ENCODE measurements at regions not wholly inside any gene's neighbourhood (a gene's known extent, or its start where the extent isn't known, plus 50 kb on each side); places are given as distances from the start of the nearest gene placed in this dataset.

GRCh38 chr6:170232186-170233002 is 58.5 kb downstream of the DLL1 start:
- H3K27ac ChIP-seq (ENCODE audit: low read depth, low read length), result no peak overlapping the region
- H3K4me3 ChIP-seq (ENCODE audit: extremely low read depth in 1 of 4, insufficient read depth in 2 of 4, low read depth in 3 of 4, low read length in 4 of 4), result no peak overlapping the region
- H3K18ac ChIP-seq (ENCODE audit: extremely low read depth, low read length), result peak overlapping the region; percentile 78; the same call in 1 of the 2 replicates
- 0 out of 2 replicates have a peak overlapping the region, but pooled peaks have one; percentile 27 for H2AFZ ChIP-seq (ENCODE audit: low read length)
- H4K20me1 ChIP-seq (replicated peaks in 1 of 2; ENCODE audit: control insufficient read depth in 1 of 2, insufficient read depth in 2 of 2, low read length in 2 of 2), result no peaks in the 10 kb centered on the region
- no peak overlapping the region for H2AK5ac ChIP-seq (ENCODE audit: low read depth, low read length)
- peak overlapping the region; percentile 78; the same call in 1 of the 2 replicates for H2BK5ac ChIP-seq (ENCODE audit: low read depth, low read length)
- no peak overlapping the region for H3K23ac ChIP-seq (ENCODE audit: insufficient read length)
- no peak overlapping the region for H4K8ac ChIP-seq (ENCODE audit: extremely low read depth, insufficient read depth, low read length)
- H3K36me3 ChIP-seq (ENCODE audit: control insufficient read depth in 2 of 4, insufficient read depth in 4 of 4, low read length in 3 of 4), result no peaks in the 10 kb centered on the region
- no peaks in the 10 kb centered on the region for H3K79me1 ChIP-seq (ENCODE audit: low read depth, low read length)
- no peak for TF ChIP-seq CBX5 (IDR thresholded peaks at IDR 0.05; ENCODE audit: low read depth, low read length)
- TF ChIP-seq CBX8 (IDR thresholded peaks at IDR 0.05; ENCODE audit: borderline replicate concordance, low read depth, low read length), result no peak
- TF ChIP-seq KDM5A (IDR thresholded peaks at IDR 0.05; ENCODE audit: low read length), result no peak
- TF ChIP-seq GABPA (IDR thresholded peaks at IDR 0.05; ENCODE audit: borderline replicate concordance, insufficient read depth, low read length), result no peak
- no peak for TF ChIP-seq SUZ12 (IDR thresholded peaks at IDR 0.05; ENCODE audit: low read length)
- no peak for TF ChIP-seq MAX (IDR thresholded peaks at IDR 0.05)
- TF ChIP-seq E2F6 (IDR thresholded peaks at IDR 0.05), result no peak
- no peak overlapping the region for H3K4me2 ChIP-seq (ENCODE audit: insufficient read depth in 1 of 2, low read depth in 2 of 2, low read length in 2 of 2)
- no peak overlapping the region for H3K56ac ChIP-seq (replicated peaks; ENCODE audit: insufficient read length, low read depth, low read length)
- no peak overlapping the region for H4K5ac ChIP-seq (ENCODE audit: insufficient read length, low read depth, low read length)
- ChIA-PET CTCF (ENCODE audit: partially characterized antibody) (interaction anchor here (0.7 to 1.5 kb wide), 7 partner anchors 10 to 443 kb away, joined by 3 read pairs; partner anchors contain the start of gene DLL1), POLR2A (ENCODE audit: partially characterized antibody) (interaction anchor here (0.9 to 2.1 kb wide), 2 partner anchors 21 to 59 kb away, joined by 3 to 6 read pairs; partner anchors contain the start of gene DLL1)
- no peak overlapping the region for H3K14ac ChIP-seq (ENCODE audit: insufficient read length)
- H3K79me2 ChIP-seq (ENCODE audit: control insufficient read depth in 1 of 2, insufficient read depth in 2 of 2, low read length in 2 of 2), result no peaks in the 10 kb centered on the region
- peak overlapping the region; percentile 81 for H4K91ac ChIP-seq (replicated peaks; ENCODE audit: insufficient read length, low read length)
- H3K9ac ChIP-seq (replicated peaks in 1 of 4; ENCODE audit: extremely low read depth in 1 of 4, low read depth in 3 of 4, low read length in 3 of 4), result no peak overlapping the region
- no peak overlapping the region for H2BK15ac ChIP-seq (ENCODE audit: low read length)
- DNase-seq (ENCODE audit: low read depth in 1 of 2, low spot score in 2 of 2) (no peak), FAIRE-seq (no peak)
- peaks cover 0 to 10% (median 3%) of the 10 kb centered on the region in 4 experiments; a peak in 5 of 7 replicates for H3K4me1 ChIP-seq (replicated peaks in 1 of 4; ENCODE audit: control insufficient read depth in 3 of 4, insufficient read depth in 4 of 4, low read length in 3 of 4)
- no peaks in the 10 kb centered on the region for H3K9me3 ChIP-seq (ENCODE audit: insufficient read depth in 2 of 2, low read depth in 1 of 2, low read length in 1 of 2)
- peak overlapping the region; percentile 43; the same call in 1 of the 2 replicates for H2BK12ac ChIP-seq (ENCODE audit: low read depth, low read length)
- peak overlapping the region; percentile 29 for H2BK120ac ChIP-seq (replicated peaks; ENCODE audit: low read depth, low read length)
- 93% methylated on average over 24 of the region's 24 CpGs; no CpG with 5 or more reads in 1 of the 2 experiments for WGBS, 2 experiments (ENCODE audit: extremely low coverage in 1 of 2, insufficient coverage in 1 of 2, insufficient read length in 1 of 2, insufficient replicate concordance in 2 of 2, low coverage in 1 of 2, low lambda C conversion rate in 2 of 2, missing lambda C conversion rate in 1 of 2)
- H2BK20ac ChIP-seq (ENCODE audit: low read length), result peak overlapping the region; percentile 48; the same call in 1 of the 2 replicates
- H3K23me2 ChIP-seq (ENCODE audit: low read depth, low read length), result no peaks in the 10 kb centered on the region; the same call in 1 of the 2 replicates
- H3K27me3 ChIP-seq (replicated peaks in 1 of 4; ENCODE audit: control insufficient read depth in 3 of 4, extremely low read depth in 1 of 4, insufficient read depth in 3 of 4, low read length in 3 of 4), result no peaks in the 10 kb centered on the region; a peak in 1 of 7 replicates
- H3K4ac ChIP-seq (replicated peaks; ENCODE audit: insufficient read length, low read depth, low read length), result peak overlapping the region; percentile 32

All from H1 (cell line).